ENCODE measurements at regions not wholly inside any gene's neighbourhood (a gene's known extent, or its start where the extent isn't known, plus 50 kb on each side); places are given as distances from the start of the nearest gene placed in this dataset.

- no peak overlapping the region for H3K4me3 ChIP-seq (ENCODE audit: low read depth, low read length)
- no peak for DNase-seq (ENCODE audit: low read depth)
- TF ChIP-seq MYC (IDR thresholded peaks at IDR 0.05; ENCODE audit: low read depth, low read length): no peak
- no peak for TF ChIP-seq CTCF (IDR thresholded peaks at IDR 0.05; ENCODE audit: low read depth, low read length)
- TF ChIP-seq, protein P1, sequence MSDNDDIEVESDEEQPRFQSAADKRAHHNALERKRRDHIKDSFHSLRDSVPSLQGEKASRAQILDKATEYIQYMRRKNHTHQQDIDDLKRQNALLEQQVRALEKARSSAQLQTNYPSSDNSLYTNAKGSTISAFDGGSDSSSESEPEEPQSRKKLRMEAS (IDR thresholded peaks at IDR 0.05; ENCODE audit: low read depth, low read length): no peak
- TF ChIP-seq POLR2A (IDR thresholded peaks at IDR 0.05; ENCODE audit: extremely low read depth, insufficient read length): no peak
Observed at GRCh38 chr19:27750391-27751043, 1462.4 kb downstream of the UQCRFS1 start.

- TF ChIP-seq CTCF (IDR thresholded peaks at IDR 0.05; ENCODE audit: low read depth, low read length) (no peak), MYC (IDR thresholded peaks at IDR 0.05; ENCODE audit: low read depth, low read length) (no peak), POLR2A (IDR thresholded peaks at IDR 0.05; ENCODE audit: extremely low read depth, insufficient read length) (no peak)
- TF ChIP-seq, protein P1 (IDR thresholded peaks at IDR 0.05; ENCODE audit: low read depth, low read length): no peak
- DNase-seq (ENCODE audit: low read depth): no peak
- H3K4me3 ChIP-seq (ENCODE audit: low read depth, low read length): no peak overlapping the region
Observed at GRCh38 chr19:27748551-27749152, 1464.3 kb downstream of the UQCRFS1 start.

DNA sequence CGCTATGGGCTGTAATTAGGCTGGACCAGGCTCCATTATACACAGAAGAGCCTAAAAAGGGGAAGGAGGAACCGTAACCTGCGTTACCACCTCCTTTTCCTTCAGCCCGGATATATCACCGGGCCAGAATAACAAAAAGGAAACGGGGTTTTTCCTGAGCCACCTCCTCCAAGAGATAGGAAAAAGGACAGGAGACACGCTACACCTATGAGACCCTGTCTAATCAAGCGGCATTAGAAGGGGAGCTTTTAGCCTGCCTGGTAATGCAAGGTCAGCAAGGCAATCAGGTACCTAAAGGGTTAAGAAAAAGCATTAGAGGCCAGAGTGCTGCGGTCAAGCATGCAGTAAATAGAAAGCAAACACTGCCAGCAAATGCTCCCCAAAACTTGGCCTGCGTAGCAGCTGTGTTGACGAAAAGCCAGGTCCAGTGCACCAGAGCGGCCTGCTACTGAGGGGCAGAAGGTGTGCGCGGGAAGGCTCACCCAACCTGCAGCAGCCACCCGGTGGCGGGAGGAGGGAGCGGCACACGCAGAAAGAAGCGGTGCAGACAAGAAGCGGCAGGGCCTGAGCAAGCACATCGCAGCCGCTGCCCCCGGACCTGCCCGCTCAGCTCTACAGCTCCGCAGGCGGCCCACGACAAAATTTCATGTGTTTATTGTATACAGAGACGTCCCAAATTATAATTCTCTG, 1466.1 kb downstream of the UQCRFS1 start:
- peak; percentile 0 for DNase-seq (ENCODE audit: low read depth)
- TF ChIP-seq MYC (IDR thresholded peaks at IDR 0.05; ENCODE audit: low read depth, low read length) (no peak), CTCF (IDR thresholded peaks at IDR 0.05; ENCODE audit: low read depth, low read length) (no peak), POLR2A (IDR thresholded peaks at IDR 0.05; ENCODE audit: extremely low read depth, insufficient read length) (no peak)
- TF ChIP-seq, protein P1 (IDR thresholded peaks at IDR 0.05; ENCODE audit: low read depth, low read length): no peak
- no peak overlapping the region for H3K4me3 ChIP-seq (ENCODE audit: low read depth, low read length)

GRCh38 chr19:27745978-27746542, 1466.9 kb downstream of the UQCRFS1 start:
- H3K4me3 ChIP-seq (ENCODE audit: low read depth, low read length): no peak overlapping the region
- DNase-seq (ENCODE audit: low read depth): no peak
- TF ChIP-seq POLR2A (IDR thresholded peaks at IDR 0.05; ENCODE audit: extremely low read depth, insufficient read length) (no peak), CTCF (IDR thresholded peaks at IDR 0.05; ENCODE audit: low read depth, low read length) (no peak)

GRCh38 chr19:27744926-27745768, 1467.8 kb downstream of the UQCRFS1 start:
- no peak for DNase-seq (ENCODE audit: low read depth)
- H3K4me3 ChIP-seq (ENCODE audit: low read depth, low read length): no peak overlapping the region
- TF ChIP-seq CTCF (IDR thresholded peaks at IDR 0.05; ENCODE audit: low read depth, low read length) (no peak), MYC (IDR thresholded peaks at IDR 0.05; ENCODE audit: low read depth, low read length) (no peak), POLR2A (IDR thresholded peaks at IDR 0.05; ENCODE audit: extremely low read depth, insufficient read length) (no peak)
- TF ChIP-seq, protein P1 (IDR thresholded peaks at IDR 0.05; ENCODE audit: low read depth, low read length): no peak
